ENCODE measurements at regions not wholly inside any gene's neighbourhood (a gene's known extent, or its start where the extent isn't known, plus 50 kb on each side); places are given as distances from the start of the nearest gene placed in this dataset.
"Not testable (repeated sequence)": the region's sequence is repeated elsewhere in the genome, so short reads cannot be mapped to it uniquely, and the experiment has no call there.

- DNase-seq = no peak
- intact Hi-C loops (cut with DNase I, micrococcal nuclease) = no loop called here
- ATAC-seq = no peak
Observed at GRCh38 chr16:13335879-13336278, 434.5 kb downstream of the SHISA9 start.

GRCh38 chr16:13336335-13336734, 434.9 kb downstream of the SHISA9 start:
- intact Hi-C loops (cut with DNase I, micrococcal nuclease) = no loop called here
- DNase-seq (no peak), ATAC-seq (no peak)

- ATAC-seq; DNase-seq; intact Hi-C loops (cut with DNase I, micrococcal nuclease): not testable (repeated sequence)
Observed at GRCh38 chr16:13336907-13337881, 435.8 kb downstream of the SHISA9 start.

GRCh38 chr16:13338044-13338443, 436.6 kb downstream of the SHISA9 start:
- DNase-seq (no peak), ATAC-seq (no peak)
- intact Hi-C loops (cut with DNase I, micrococcal nuclease) = no loop called here

- no peak for ATAC-seq
- no peak for DNase-seq
- intact Hi-C loops (cut with DNase I, micrococcal nuclease) = no loop called here
Observed at GRCh38 chr16:13342675-13343074, 441.3 kb downstream of the SHISA9 start.

GRCh38 chr16:13344001-13344400, 442.6 kb downstream of the SHISA9 start:
- ATAC-seq (no peak), DNase-seq (no peak)
- intact Hi-C loops (cut with DNase I, micrococcal nuclease) = no loop called here

GRCh38 chr16:13348416-13348815, 447.0 kb downstream of the SHISA9 start:
- ATAC-seq (no peak), DNase-seq (no peak)
- intact Hi-C loops (cut with DNase I, micrococcal nuclease) = no loop called here

- intact Hi-C loops (cut with DNase I, micrococcal nuclease) = no loop called here
- DNase-seq = no peak
- no peak for ATAC-seq
Observed at GRCh38 chr16:13350000-13350399, 448.6 kb downstream of the SHISA9 start.

- intact Hi-C loops (cut with DNase I, micrococcal nuclease) = no loop called here
- no peak for ATAC-seq
- DNase-seq = no peak
Observed at GRCh38 chr16:13351181-13351580, 449.8 kb downstream of the SHISA9 start.

- no peak for ATAC-seq
- DNase-seq = no peak
- intact Hi-C loops (cut with DNase I, micrococcal nuclease) = no loop called here
Observed at GRCh38 chr16:13351601-13352217, 450.3 kb downstream of the SHISA9 start.

GRCh38 chr16:13352796-13353195, 451.4 kb downstream of the SHISA9 start:
- intact Hi-C loops (cut with DNase I, micrococcal nuclease); ATAC-seq; DNase-seq: not testable (repeated sequence)

- not testable (repeated sequence) for ATAC-seq
Observed at GRCh38 chr16:13357842-13358241, 456.4 kb downstream of the SHISA9 start.

GRCh38 chr16:13359835-13360234, 458.4 kb downstream of the SHISA9 start:
- intact Hi-C loops (cut with DNase I, micrococcal nuclease) = no loop called here

More at GRCh38 chr16:13357842-13358241, 456.4 kb downstream of the SHISA9 start:
- DNase-seq; intact Hi-C loops (cut with DNase I, micrococcal nuclease): not testable (repeated sequence)

GRCh38 chr16:13372421-13372820, 471.0 kb downstream of the SHISA9 start:
- ATAC-seq = no peak
- intact Hi-C loops (cut with DNase I, micrococcal nuclease) = no loop called here
- DNase-seq = no peak

More at GRCh38 chr16:13359835-13360234, 458.4 kb downstream of the SHISA9 start:
- ATAC-seq (no peak), DNase-seq (no peak)

GRCh38 chr16:13376174-13376573, 474.8 kb downstream of the SHISA9 start:
- ATAC-seq = no peak
- intact Hi-C loops (cut with DNase I, micrococcal nuclease) = no loop called here
- DNase-seq = no peak

- ATAC-seq = no peak
- DNase-seq = no peak
- intact Hi-C loops (cut with DNase I, micrococcal nuclease) = no loop called here
Observed at GRCh38 chr16:13377143-13377542, 475.7 kb downstream of the SHISA9 start.

GRCh38 chr16:13378151-13378550, 476.8 kb downstream of the SHISA9 start:
- DNase-seq (no peak), ATAC-seq (no peak)
- intact Hi-C loops (cut with DNase I, micrococcal nuclease) = no loop called here

- no peak for ATAC-seq
Observed at GRCh38 chr16:13379266-13379665, 477.9 kb downstream of the SHISA9 start.

GRCh38 chr16:13385156-13386040, 484.0 kb downstream of the SHISA9 start:
- intact Hi-C loops (cut with DNase I, micrococcal nuclease); ATAC-seq; DNase-seq: not testable (repeated sequence)

More at GRCh38 chr16:13379266-13379665, 477.9 kb downstream of the SHISA9 start:
- DNase-seq = no peak
- intact Hi-C loops (cut with DNase I, micrococcal nuclease) = no loop called here
